Stimulated activated CD8-positive, alpha-beta memory T cell treated with anti-CD3 and anti-CD28 coated beads, Interleukin-12 subunit alpha, Interleukin-12 subunit beta, amount 100 ng/mL, for 1 hour (primary cell): ENCODE measurements at regions not wholly inside any gene's neighbourhood (a gene's known extent, or its start where the extent isn't known, plus 50 kb on each side); places are given as distances from the start of the nearest gene placed in this dataset.

Experiments
- DNase-seq: peaks from one replicate; pipeline ENCODE4 v3.0.0-alpha.2; 2020; ENCODE audit warnings: low read depth

- DNase-seq, result no peak
Measured at GRCh38 chr19:46911456-46911855, 50.7 kb downstream of the ARHGAP35 start.

GRCh38 chr19:46913198-46913851 is 52.5 kb downstream of the ARHGAP35 start:
- DNase-seq, result no peak

- DNase-seq, result no peak
Measured at GRCh38 chr19:46913852-46914430, 53.1 kb downstream of the ARHGAP35 start.

- no peak for DNase-seq
Measured at GRCh38 chr19:46915386-46915785, 54.6 kb downstream of the ARHGAP35 start.

- no peak for DNase-seq
Measured at GRCh38 chr19:46917002-46917401, 56.2 kb downstream of the ARHGAP35 start.

GRCh38 chr19:46919324-46919723 is 58.5 kb downstream of the ARHGAP35 start:
- DNase-seq, result no peak

- no peak for DNase-seq
Measured at GRCh38 chr19:46920362-46920761, 59.6 kb downstream of the ARHGAP35 start.

GRCh38 chr19:46921071-46921470 is 60.3 kb downstream of the ARHGAP35 start:
- DNase-seq, result no peak

GRCh38 chr19:46922465-46922864 is 61.7 kb downstream of the ARHGAP35 start:
- DNase-seq, result no peak

- DNase-seq, result no peak
Measured at GRCh38 chr19:46924874-46925547, 64.2 kb downstream of the ARHGAP35 start.

- DNase-seq, result no peak
Measured at GRCh38 chr19:46925548-46925950, 64.8 kb downstream of the ARHGAP35 start.

GRCh38 chr19:46926170-46927071 is 65.6 kb downstream of the ARHGAP35 start:
- no peak for DNase-seq

GRCh38 chr19:46927106-46927505 is 66.3 kb downstream of the ARHGAP35 start:
- no peak for DNase-seq

GRCh38 chr19:46927893-46928292 is 67.1 kb downstream of the ARHGAP35 start:
- no peak for DNase-seq

- no peak for DNase-seq
Measured at GRCh38 chr19:46928951-46929350, 68.2 kb downstream of the ARHGAP35 start.

GRCh38 chr19:46931202-46931601 is 70.4 kb downstream of the ARHGAP35 start:
- DNase-seq, result no peak

- DNase-seq, result no peak
Measured at GRCh38 chr19:46932346-46932745, 71.5 kb downstream of the ARHGAP35 start.

- no peak for DNase-seq
Measured at GRCh38 chr19:46935066-46935663, 74.4 kb downstream of the ARHGAP35 start.

- no peak for DNase-seq
Measured at GRCh38 chr19:46943150-46943946, 76.3 kb upstream of the NPAS1 start.

- no peak for DNase-seq
Measured at GRCh38 chr19:46944123-46944748, 75.4 kb upstream of the NPAS1 start.
